ENCODE measurements at regions not wholly inside any gene's neighbourhood (a gene's known extent, or its start where the extent isn't known, plus 50 kb on each side); places are given as distances from the start of the nearest gene placed in this dataset.

DNA sequence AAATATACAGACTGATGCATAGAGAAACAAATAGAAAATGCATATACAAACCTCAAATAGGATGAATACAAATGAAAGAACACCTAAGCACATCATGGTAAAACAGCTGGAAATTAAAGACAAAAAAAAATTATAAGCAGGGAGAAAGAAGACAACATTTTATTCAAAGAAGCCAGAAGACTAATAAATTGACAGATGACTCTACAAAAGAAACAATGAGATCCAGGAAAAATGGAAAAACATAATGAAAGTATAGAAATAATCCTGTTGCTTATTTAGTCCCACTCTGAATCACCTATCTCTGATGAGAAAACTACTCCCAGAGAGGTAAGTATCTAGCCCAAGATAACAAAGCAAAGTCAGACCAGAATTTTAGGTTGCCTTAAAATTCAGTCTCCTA lies 143.4 kb downstream of the RBM43 start:
- TF ChIP-seq, protein P1, sequence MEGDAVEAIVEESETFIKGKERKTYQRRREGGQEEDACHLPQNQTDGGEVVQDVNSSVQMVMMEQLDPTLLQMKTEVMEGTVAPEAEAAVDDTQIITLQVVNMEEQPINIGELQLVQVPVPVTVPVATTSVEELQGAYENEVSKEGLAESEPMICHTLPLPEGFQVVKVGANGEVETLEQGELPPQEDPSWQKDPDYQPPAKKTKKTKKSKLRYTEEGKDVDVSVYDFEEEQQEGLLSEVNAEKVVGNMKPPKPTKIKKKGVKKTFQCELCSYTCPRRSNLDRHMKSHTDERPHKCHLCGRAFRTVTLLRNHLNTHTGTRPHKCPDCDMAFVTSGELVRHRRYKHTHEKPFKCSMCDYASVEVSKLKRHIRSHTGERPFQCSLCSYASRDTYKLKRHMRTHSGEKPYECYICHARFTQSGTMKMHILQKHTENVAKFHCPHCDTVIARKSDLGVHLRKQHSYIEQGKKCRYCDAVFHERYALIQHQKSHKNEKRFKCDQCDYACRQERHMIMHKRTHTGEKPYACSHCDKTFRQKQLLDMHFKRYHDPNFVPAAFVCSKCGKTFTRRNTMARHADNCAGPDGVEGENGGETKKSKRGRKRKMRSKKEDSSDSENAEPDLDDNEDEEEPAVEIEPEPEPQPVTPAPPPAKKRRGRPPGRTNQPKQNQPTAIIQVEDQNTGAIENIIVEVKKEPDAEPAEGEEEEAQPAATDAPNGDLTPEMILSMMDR (IDR thresholded peaks at IDR 0.05; ENCODE audit: low read depth, low read length, poor library complexity, severe bottlenecking): no peak
- TF ChIP-seq EZH2phosphoT487 (IDR thresholded peaks at IDR 0.05; ENCODE audit: borderline replicate concordance, low read length): no peak

Measured in DOHH2 (cell line).